HuH-7.5 (cell line): ENCODE measurements at regions not wholly inside any gene's neighbourhood (a gene's known extent, or its start where the extent isn't known, plus 50 kb on each side); places are given as distances from the start of the nearest gene placed in this dataset.

Experiments
- DNase-seq: peaks from one replicate; pipeline ENCODE4 v3.0.0; 2011; ENCODE audit warnings: low spot score

DNA sequence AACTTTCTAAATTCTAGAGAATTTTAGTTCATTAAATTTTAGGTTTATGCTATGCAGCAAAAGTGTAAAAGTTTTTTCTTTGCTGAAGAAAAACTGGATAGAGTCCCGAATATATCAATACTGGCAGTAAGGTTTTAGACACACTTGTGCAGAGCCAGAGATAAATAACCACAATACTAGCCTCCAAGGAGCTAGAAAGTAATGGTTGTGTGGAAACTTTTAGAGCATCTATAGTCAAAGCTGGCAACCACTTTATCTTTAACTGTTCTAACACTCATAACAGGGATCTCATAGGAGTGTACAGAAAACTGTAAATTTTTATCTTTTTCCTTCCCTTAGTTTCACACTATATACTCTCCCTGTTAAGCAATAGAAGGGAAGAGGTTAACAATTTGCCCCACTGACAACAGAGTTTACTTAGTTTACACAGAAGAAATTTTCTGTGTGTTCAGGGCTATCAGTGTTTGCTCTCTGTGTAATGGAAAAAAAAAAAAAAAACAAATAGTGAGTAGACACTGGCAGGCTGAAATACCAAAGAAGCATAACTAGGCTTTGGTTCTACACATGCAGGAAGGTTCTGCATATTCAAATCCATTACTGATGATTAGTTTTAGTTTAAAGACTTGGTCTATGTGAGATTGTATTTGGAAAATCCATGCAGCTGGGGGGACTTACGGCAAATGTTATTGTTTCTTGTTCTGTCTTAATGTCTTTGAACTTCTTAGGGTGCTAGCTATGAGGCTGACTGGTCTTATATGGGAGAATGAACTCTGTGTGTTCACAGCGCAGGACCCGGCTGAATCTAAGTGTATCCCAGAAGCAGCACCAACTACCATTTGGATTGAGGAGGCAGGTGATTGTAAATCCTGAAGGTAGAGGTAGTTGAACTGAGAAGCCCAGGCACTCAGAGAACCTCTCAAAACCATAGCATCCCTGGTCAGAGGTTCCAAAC lies 187.6 kb downstream of the PCSK1 start:
- peak; percentile 15 for DNase-seq

- no peak for DNase-seq
Observed at GRCh38 chr5:96244696-96245095, 188.4 kb downstream of the PCSK1 start.

DNA sequence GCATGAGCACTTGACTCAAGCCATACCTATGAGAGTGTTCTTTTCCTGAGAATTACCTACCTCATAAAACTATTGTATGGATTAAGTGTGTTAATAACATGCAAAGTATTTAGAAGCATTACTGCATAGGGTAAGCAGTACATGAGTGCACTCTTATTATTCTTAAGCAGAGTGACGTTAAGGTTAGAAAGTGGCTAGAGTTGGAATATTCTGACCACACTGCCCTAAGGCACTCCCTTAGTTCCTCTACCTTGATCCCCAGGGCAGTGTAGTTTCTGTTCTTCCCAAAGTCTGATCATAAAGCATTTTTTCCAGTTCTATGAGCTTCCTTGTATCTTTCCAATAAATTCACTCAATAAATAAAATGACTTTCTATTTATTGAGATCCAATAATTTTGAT lies 189.2 kb downstream of the PCSK1 start:
- DNase-seq = no peak

GRCh38 chr5:96243203-96243602 lies 189.8 kb downstream of the PCSK1 start:
- DNase-seq = no peak

DNA sequence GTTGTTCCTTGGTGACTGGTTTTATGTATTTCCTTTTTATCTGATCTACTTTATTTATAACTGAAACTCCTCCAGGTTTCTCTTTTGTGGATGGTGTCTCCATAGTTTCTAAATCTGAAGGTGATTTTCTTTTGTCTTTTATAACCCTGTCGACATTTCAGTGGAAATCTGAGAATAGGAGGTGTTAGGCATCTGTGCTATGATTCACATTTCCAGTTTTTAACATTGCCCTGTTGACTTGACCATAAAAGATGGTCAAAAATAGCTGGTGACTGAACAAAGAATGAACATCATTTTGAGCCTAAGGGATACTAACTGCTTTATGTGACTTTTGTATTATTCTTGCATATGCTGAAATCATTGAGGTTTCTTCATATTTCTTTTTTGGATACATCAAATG lies 190.5 kb downstream of the PCSK1 start:
- no peak for DNase-seq

GRCh38 chr5:96236831-96237230 lies 196.2 kb downstream of the PCSK1 start:
- DNase-seq = no peak

DNA sequence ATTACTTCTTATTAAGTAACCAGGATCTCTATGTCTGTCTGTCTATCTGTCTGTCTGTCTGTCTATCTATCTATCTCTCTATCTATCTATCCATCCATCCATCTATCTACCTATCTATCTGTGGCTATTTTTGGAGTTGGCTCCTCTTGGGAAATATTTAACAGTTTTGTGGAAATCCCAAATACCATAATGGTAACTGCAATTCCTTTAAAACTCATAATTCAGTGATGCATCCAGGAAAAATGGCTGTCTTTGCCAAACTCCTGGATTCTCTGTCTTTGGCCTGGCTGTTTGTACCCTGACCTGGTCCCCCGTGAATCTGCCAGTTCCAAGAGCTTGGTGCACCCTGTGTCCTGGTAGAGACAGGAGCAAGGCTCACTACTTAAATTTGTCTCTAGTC lies 197.0 kb downstream of the PCSK1 start:
- DNase-seq = no peak

DNA sequence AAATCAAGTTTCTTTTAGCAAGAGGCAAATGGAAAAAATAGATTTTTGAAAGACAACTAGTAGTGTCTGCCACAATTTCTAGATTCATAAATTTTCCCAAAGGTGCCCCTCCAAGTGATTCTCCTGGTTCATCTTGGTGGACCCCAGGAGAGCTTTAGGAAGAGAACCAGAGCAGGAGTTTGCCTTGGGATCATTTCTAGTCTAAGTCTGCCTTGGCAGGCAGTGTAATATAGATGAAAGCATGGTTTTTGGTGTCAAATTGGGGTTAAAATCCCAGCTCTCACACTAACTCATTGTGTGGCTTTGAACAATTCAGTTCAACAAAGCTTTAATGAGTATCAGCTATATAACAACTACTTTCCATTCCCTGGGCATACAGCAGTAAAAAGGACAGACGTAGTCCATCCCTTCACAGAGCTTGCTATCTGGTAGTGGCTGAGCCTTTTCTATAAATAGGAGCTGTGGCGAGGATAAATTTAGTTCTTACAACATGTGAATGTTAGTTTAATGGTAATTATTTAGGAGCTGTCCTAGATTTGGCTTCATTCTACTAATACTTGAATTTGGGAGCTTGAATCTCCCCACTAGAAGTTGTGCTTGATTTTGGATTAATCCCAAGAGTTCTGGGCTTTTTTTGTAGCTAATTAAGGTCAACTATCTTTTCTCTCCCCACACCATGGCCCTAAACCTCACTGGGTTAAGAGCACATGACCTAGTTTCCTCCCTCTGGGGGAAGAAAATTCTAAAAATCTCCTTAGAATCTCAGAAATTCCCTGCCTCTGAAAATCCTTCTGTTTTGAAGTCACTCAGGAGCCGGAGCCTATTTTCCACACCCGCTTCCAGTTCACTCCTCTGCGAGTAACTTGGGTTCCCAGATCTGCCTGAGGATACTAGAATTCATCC lies 197.8 kb downstream of the PCSK1 start:
- DNase-seq = no peak

DNA sequence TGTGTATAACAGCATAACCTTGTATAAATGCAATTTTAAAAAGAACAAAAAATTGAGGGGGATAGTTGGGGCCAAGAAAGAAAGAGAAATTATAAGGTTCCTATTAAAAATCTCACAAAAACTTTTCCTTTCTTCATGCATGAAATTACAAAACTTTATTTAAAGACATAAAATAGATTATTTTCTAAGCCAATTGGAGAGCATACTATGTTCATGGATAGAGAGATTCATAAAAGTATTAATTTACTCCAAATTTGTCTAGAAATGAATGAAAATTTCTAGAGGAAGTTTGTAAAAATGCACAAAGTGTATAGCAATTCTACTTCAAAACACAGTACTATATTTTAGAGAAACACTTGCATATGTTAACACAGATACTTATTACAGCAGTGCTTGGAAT lies 200.4 kb downstream of the PCSK1 start:
- DNase-seq = no peak

DNA sequence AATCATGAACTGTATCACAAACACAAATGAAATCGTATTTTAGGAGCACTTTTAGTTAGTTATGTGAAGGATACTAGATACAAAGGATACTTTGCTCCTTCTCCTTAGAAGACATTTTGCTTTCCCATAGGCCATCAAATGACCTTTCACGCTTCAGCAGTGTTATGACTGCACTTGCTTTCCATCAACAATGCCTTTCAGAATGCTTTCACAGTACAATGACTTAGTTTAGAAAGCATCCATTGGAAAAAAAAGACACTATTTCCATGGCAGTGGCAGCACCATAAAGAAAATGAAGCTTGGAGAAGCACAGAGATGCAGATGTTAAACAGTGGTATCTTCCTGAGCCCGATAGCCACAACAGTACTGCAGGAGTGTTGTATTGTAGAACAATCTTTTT lies 203.9 kb downstream of the PCSK1 start:
- no peak for DNase-seq

- DNase-seq = no peak
Observed at GRCh38 chr5:96228408-96228807, 204.6 kb downstream of the PCSK1 start.

GRCh38 chr5:96227957-96228356 lies 205.1 kb downstream of the PCSK1 start:
- DNase-seq = no peak

DNA sequence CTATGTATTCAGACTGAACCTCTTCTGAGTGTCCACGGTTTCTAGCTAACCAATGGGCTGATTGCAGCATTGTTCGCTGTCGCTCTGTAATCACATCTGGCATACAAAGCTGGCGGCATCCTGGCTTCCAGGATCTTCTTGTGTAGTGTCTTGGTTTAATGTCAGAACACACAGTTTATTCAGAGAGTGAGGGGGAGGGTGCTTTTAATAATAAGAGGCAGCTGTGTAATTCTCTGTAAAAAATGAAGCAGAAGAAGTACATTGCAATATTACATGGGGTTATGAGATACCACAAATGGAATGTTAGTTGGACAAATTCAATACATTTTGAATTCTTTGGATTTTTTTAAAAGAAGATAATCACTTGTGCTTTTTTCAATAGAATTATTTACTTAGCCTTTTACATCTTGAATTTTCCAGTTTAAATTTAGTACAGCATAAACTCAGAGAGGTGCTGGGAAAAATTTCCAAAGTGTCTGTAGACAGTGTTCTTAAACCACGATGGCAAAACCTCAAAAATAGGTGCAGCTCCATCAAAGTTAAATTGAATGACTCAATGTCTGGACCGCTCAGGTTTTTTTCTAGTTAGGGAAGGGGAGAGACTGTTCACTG lies 206.0 kb downstream of the PCSK1 start:
- no peak for DNase-seq

DNA sequence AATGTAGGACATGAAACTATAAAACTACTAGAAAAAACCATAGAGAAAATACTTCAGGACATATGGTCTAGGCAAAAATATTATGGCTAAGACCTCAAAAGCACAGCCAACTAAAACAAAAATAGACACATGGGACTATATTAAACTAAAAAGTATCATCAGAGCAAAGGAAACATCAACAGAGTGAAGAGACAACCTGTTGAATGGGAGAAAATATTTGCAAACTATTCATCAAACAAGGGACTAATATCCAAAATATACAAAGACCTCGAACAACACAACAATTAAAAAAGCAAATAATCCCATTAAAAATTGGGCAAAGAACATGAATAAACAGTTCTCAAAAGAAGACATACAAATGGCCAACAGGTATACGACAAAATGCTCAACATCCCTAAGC lies 210.9 kb downstream of the PCSK1 start:
- DNase-seq = no peak

GRCh38 chr5:96220610-96221390 lies 212.2 kb downstream of the PCSK1 start:
- DNase-seq = no peak

DNA sequence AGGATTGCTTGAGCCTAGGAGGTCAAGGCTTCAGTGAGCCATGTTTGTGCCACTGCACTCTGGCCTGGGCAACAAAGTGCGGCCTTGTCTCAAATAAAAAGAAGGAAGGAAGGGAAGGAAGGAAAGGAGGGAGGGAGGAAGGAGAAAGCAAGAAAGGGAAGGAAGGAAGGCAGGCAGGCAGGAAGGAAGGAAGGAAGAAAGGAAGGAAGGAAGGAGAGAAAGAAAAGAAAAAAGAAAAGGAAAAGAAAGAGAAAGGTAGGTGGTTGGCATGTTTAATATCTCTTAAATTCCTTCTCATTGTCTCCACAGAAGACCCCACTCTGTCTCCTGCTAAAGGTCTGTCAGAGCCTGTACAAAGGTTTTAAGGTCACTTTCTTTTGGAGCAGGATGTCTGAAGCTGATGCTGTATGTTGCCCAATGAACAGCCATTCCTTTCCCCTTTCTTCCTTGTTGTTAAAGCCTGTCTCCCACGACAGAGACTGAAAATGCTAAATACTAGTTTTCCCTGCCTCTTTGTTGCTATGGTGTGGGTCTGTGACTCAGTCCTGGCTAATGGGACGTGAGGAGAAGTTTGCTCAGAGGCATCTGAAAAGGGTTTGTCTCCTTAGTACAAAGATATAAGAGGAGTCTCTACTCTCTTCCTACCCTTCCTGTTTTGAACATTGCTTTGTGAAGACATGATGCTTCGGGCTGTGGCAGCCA lies 213.3 kb downstream of the PCSK1 start:
- DNase-seq = no peak

GRCh38 chr5:96218653-96219052 lies 214.4 kb downstream of the PCSK1 start:
- DNase-seq = no peak

DNA sequence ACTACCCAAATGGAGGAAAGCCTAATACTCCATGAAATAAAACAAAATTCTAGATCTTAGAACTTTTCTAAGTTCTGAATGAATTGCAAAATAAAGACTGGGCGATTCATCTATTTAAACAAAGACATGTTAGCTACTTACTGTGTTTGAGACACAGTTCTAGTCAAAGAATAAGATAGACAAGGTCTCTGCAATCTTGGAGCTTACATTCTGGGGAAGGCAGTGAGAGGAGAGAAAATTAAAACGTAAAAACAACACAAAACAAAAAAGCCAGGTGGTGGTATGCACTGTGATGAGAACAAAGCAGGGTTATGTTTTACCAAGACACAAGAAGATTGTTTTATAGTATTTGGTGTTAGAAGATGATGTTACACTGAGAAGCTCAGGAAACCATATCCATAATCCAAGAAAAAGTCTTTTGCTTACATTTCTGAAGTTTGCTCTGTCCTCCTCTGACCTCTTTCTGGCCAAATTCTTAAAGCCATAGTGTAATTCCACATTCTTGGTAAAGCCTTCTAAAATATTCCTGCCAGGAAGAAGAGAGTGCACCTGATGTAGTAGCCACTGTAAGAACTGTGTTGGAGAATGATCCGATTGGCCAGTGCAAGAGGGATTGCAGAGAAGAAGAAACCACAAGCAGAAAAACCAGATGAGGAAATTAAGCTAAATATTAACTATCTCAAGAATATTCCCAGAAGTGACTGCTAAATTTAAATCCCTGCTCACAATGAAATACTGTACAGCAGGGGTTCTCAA lies 218.4 kb downstream of the PCSK1 start:
- DNase-seq = no peak

- DNase-seq = no peak
Observed at GRCh38 chr5:96209829-96210228, 223.2 kb downstream of the PCSK1 start.

GRCh38 chr5:96207420-96207819 lies 225.6 kb downstream of the PCSK1 start:
- no peak for DNase-seq
